A204.1 (cell line): ENCODE measurements at regions not wholly inside any gene's neighbourhood (a gene's known extent, or its start where the extent isn't known, plus 50 kb on each side); places are given as distances from the start of the nearest gene placed in this dataset.

Experiments
- FAIRE-seq: peaks from 2 replicates; lab custom pipeline; 2012; peaks lifted over from hg19 to GRCh38; lab: Jason Lieb, UNC

DNA sequence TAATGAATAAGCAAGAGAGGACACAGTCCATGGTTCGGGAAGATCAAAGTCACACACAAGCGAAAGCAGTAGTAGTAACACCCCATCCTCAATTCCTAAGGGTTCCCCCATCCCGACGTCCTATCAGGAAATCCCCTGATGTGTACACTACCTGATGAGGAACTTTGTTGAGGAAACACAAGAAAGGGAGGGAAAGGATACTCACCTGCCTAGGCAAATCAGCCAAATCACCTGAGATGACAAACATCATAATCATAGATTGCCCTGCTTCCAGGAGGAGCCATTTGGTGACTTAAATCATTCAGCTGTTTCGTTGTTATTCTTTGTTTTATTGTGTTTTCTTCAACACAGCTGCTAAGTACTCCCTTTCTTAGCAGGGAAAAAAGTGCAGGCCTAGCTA lies 55.5 kb upstream of the SPOPL start:
- FAIRE-seq, result no peak

DNA sequence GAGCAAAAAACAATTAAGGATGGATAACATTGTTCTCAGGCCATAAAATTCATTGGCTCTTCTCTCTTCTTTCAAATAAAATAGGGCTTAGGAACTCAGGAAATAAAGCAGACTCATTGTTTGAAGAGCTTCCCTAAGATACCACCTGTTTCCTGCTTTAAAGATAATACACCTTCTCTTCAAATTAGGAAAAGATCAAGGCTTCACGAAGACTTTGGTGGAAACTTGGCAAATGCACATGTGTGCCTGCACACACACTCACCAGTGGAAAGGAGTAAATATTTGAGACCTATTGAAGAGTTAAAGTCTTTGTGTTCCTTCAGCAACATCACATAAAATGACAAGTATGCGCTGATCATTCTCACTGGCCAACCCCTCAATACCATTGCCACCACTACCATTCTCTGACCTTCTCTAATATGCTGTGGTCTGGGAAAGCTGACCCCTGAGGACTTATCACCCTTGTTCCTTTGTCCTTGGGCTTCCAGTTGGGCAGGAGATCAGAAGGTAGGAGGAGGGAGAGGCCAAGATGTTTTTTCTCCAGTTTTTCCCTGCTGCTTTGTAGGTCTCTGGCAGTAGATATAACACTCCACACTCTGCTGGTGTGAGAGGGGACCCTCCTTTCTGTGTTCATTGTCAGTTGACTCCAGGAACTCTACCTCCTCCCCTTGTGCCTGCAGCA lies 53.5 kb upstream of the SPOPL start:
- FAIRE-seq, result no peak
